ENCODE measurements at regions not wholly inside any gene's neighbourhood (a gene's known extent, or its start where the extent isn't known, plus 50 kb on each side); places are given as distances from the start of the nearest gene placed in this dataset.
A peak's percentile ranks its signal among the peaks of the same experiment; 100 is the strongest.
"Not testable (repeated sequence)": the region's sequence is repeated elsewhere in the genome, so short reads cannot be mapped to it uniquely, and the experiment has no call there.

- FAIRE-seq = no peak
Observed at GRCh38 chr6:166718516-166718915, 91.5 kb upstream of the RPS6KA2 start.

GRCh38 chr6:166716910-166717617, 90.0 kb upstream of the RPS6KA2 start:
- FAIRE-seq = no peak

GRCh38 chr6:166715992-166716391, 88.9 kb upstream of the RPS6KA2 start:
- FAIRE-seq = no peak

- FAIRE-seq = no peak
Observed at GRCh38 chr6:166715065-166715464, 88.0 kb upstream of the RPS6KA2 start.

GRCh38 chr6:166714581-166714980, 87.5 kb upstream of the RPS6KA2 start:
- no peak for FAIRE-seq

- no peak for FAIRE-seq
Observed at GRCh38 chr6:166714187-166714510, 87.1 kb upstream of the RPS6KA2 start.

GRCh38 chr6:166713434-166714186, 86.6 kb upstream of the RPS6KA2 start:
- FAIRE-seq = no peak

GRCh38 chr6:166712286-166713228, 85.5 kb upstream of the RPS6KA2 start:
- no peak for FAIRE-seq

GRCh38 chr6:166710084-166710483, 83.0 kb upstream of the RPS6KA2 start:
- FAIRE-seq = peak; percentile 79

- FAIRE-seq = no peak
Observed at GRCh38 chr6:166708460-166708859, 81.4 kb upstream of the RPS6KA2 start.

GRCh38 chr6:166707045-166707444, 80.0 kb upstream of the RPS6KA2 start:
- peak; percentile 81 for FAIRE-seq

GRCh38 chr6:166705069-166705468, 78.0 kb upstream of the RPS6KA2 start:
- no peak for FAIRE-seq

GRCh38 chr6:166704171-166704570, 77.1 kb upstream of the RPS6KA2 start:
- no peak for FAIRE-seq

- no peak for FAIRE-seq
Observed at GRCh38 chr6:166703149-166703710, 76.2 kb upstream of the RPS6KA2 start.

- not testable (repeated sequence) for FAIRE-seq
Observed at GRCh38 chr6:166701424-166701823, 74.4 kb upstream of the RPS6KA2 start.

- FAIRE-seq = not testable (repeated sequence)
Observed at GRCh38 chr6:166700871-166701270, 73.8 kb upstream of the RPS6KA2 start.

- no peak for FAIRE-seq
Observed at GRCh38 chr6:166697113-166697512, 70.1 kb upstream of the RPS6KA2 start.

GRCh38 chr6:166693880-166694279, 66.8 kb upstream of the RPS6KA2 start:
- FAIRE-seq = no peak

GRCh38 chr6:166692723-166693302, 65.8 kb upstream of the RPS6KA2 start:
- no peak for FAIRE-seq

- FAIRE-seq = no peak
Observed at GRCh38 chr6:166691746-166692145, 64.7 kb upstream of the RPS6KA2 start.

- peak; percentile 98 for FAIRE-seq
Observed at GRCh38 chr6:166691199-166691598, 64.1 kb upstream of the RPS6KA2 start.

- FAIRE-seq = no peak
Observed at GRCh38 chr6:166689687-166690086, 62.6 kb upstream of the RPS6KA2 start.

- FAIRE-seq = no peak
Observed at GRCh38 chr6:166688901-166689300, 61.9 kb upstream of the RPS6KA2 start.
